ENCODE measurements at regions not wholly inside any gene's neighbourhood (a gene's known extent, or its start where the extent isn't known, plus 50 kb on each side); places are given as distances from the start of the nearest gene placed in this dataset.
A peak's percentile ranks its signal among the peaks of the same experiment; 100 is the strongest.
"Not testable (repeated sequence)": the region's sequence is repeated elsewhere in the genome, so short reads cannot be mapped to it uniquely, and the experiment has no call there.

- FAIRE-seq: no peak
- no peak for DNase-seq (ENCODE audit: extremely low spot score, insufficient read length, low read depth)
Measured at GRCh38 chr10:8172604-8173003, 118.1 kb downstream of the GATA3 start.

GRCh38 chr10:8173243-8173865, 118.9 kb downstream of the GATA3 start:
- DNase-seq (ENCODE audit: extremely low spot score, insufficient read length, low read depth): no peak
- FAIRE-seq: no peak

GRCh38 chr10:8173866-8174243, 119.4 kb downstream of the GATA3 start:
- FAIRE-seq (no peak), DNase-seq (ENCODE audit: extremely low spot score, insufficient read length, low read depth) (no peak)

GRCh38 chr10:8174762-8175161, 120.3 kb downstream of the GATA3 start:
- DNase-seq (ENCODE audit: extremely low spot score, insufficient read length, low read depth): no peak
- no peak for FAIRE-seq

GRCh38 chr10:8177526-8177925, 123.0 kb downstream of the GATA3 start:
- FAIRE-seq: not testable (repeated sequence)

GRCh38 chr10:8179773-8180172, 125.3 kb downstream of the GATA3 start:
- DNase-seq (ENCODE audit: extremely low spot score, insufficient read length, low read depth); FAIRE-seq: not testable (repeated sequence)

More at GRCh38 chr10:8177526-8177925, 123.0 kb downstream of the GATA3 start:
- not testable (repeated sequence) for DNase-seq (ENCODE audit: extremely low spot score, insufficient read length, low read depth)

- DNase-seq (ENCODE audit: extremely low spot score, insufficient read length, low read depth) (no peak), FAIRE-seq (no peak)
Measured at GRCh38 chr10:8180360-8181109, 126.0 kb downstream of the GATA3 start.

- no peak for FAIRE-seq
- no peak for DNase-seq (ENCODE audit: extremely low spot score, insufficient read length, low read depth)
Measured at GRCh38 chr10:8181496-8182157, 127.1 kb downstream of the GATA3 start.

GRCh38 chr10:8182806-8183205, 128.3 kb downstream of the GATA3 start:
- DNase-seq (ENCODE audit: extremely low spot score, insufficient read length, low read depth): no peak
- no peak for FAIRE-seq

- DNase-seq (ENCODE audit: extremely low spot score, insufficient read length, low read depth) (no peak), FAIRE-seq (peak; percentile 63)
Measured at GRCh38 chr10:8183241-8183704, 128.8 kb downstream of the GATA3 start.

GRCh38 chr10:8187171-8187666, 132.7 kb downstream of the GATA3 start:
- FAIRE-seq (no peak), DNase-seq (ENCODE audit: extremely low spot score, insufficient read length, low read depth) (no peak)

- no peak for FAIRE-seq
Measured at GRCh38 chr10:8189458-8189857, 135.0 kb downstream of the GATA3 start.

GRCh38 chr10:8192301-8192700, 137.8 kb downstream of the GATA3 start:
- no peak for DNase-seq (ENCODE audit: extremely low spot score, insufficient read length, low read depth)
- no peak for FAIRE-seq

More at GRCh38 chr10:8189458-8189857, 135.0 kb downstream of the GATA3 start:
- no peak for DNase-seq (ENCODE audit: extremely low spot score, insufficient read length, low read depth)

GRCh38 chr10:8193546-8193945, 139.1 kb downstream of the GATA3 start:
- DNase-seq (ENCODE audit: extremely low spot score, insufficient read length, low read depth) (no peak), FAIRE-seq (no peak)

- FAIRE-seq: no peak
- no peak for DNase-seq (ENCODE audit: extremely low spot score, insufficient read length, low read depth)
Measured at GRCh38 chr10:8194050-8194449, 139.6 kb downstream of the GATA3 start.

- DNase-seq (ENCODE audit: extremely low spot score, insufficient read length, low read depth): no peak
- FAIRE-seq: no peak
Measured at GRCh38 chr10:8206882-8207281, 152.4 kb downstream of the GATA3 start.

- no peak for FAIRE-seq
- no peak for DNase-seq (ENCODE audit: extremely low spot score, insufficient read length, low read depth)
Measured at GRCh38 chr10:8211631-8212030, 157.1 kb downstream of the GATA3 start.

GRCh38 chr10:8213735-8214134, 159.2 kb downstream of the GATA3 start:
- FAIRE-seq (no peak), DNase-seq (ENCODE audit: extremely low spot score, insufficient read length, low read depth) (no peak)

- DNase-seq (ENCODE audit: extremely low spot score, insufficient read length, low read depth): no peak
- no peak for FAIRE-seq
Measured at GRCh38 chr10:8214587-8214986, 160.1 kb downstream of the GATA3 start.

GRCh38 chr10:8216893-8217292, 162.4 kb downstream of the GATA3 start:
- DNase-seq (ENCODE audit: extremely low spot score, insufficient read length, low read depth): no peak
- FAIRE-seq: no peak

GRCh38 chr10:8221451-8221850, 167.0 kb downstream of the GATA3 start:
- DNase-seq (ENCODE audit: extremely low spot score, insufficient read length, low read depth) (no peak), FAIRE-seq (no peak)

Measured in GM18507 (cell line).